Liver (tissue), 8 donors: ENCODE measurements at regions not wholly inside any gene's neighbourhood (a gene's known extent, or its start where the extent isn't known, plus 50 kb on each side); places are given as distances from the start of the nearest gene placed in this dataset.

Experiments used
- DNase-seq: peaks from one replicate; pipeline ENCODE4 v3.0.0-alpha.2; 2017; ENCODE audit warnings: low spot score
- H3K27ac ChIP-seq, 2 donors: one replicate each; pipeline ENCODE4 v1.7.0; 2013; ENCODE audit warnings: inconsistent platforms in 2 of 2, low read length in 2 of 2, control low read depth in 1 of 2, low read depth in 1 of 2, mild to moderate bottlenecking in 1 of 2
- H3K27me3 ChIP-seq, 4 donors: one replicate each; pipeline versions ENCODE4 v1.6.1 to v1.7.0; 2013; ENCODE audit warnings: low read length in 3 of 4, inconsistent platforms in 1 of 4, mild to moderate bottlenecking in 1 of 4, moderate library complexity in 1 of 4; ENCODE audit not compliant: control insufficient read depth in 4 of 4, insufficient read depth in 4 of 4
- H3K36me3 ChIP-seq, 4 donors: one replicate each; pipeline versions ENCODE4 v1.6.1 to v1.7.0; 2013; ENCODE audit warnings: low read length in 3 of 4, mild to moderate bottlenecking in 3 of 4, low read depth in 1 of 4, moderate library complexity in 1 of 4; ENCODE audit not compliant: control insufficient read depth in 4 of 4, insufficient read depth in 3 of 4
- H3K4me1 ChIP-seq, 4 donors: one replicate each; pipeline versions ENCODE4 v1.6.1 to v1.7.0; 2013; ENCODE audit warnings: low read length in 3 of 4, mild to moderate bottlenecking in 3 of 4, moderate library complexity in 1 of 4; ENCODE audit not compliant: control insufficient read depth in 4 of 4, insufficient read depth in 4 of 4
- H3K4me3 ChIP-seq, 3 donors: one replicate each; pipeline versions ENCODE4 v1.6.1 to v1.7.0; 2013; ENCODE audit warnings: low read length in 3 of 3, control low read depth in 1 of 3, low read depth in 1 of 3, mild to moderate bottlenecking in 1 of 3
- H3K9ac ChIP-seq, 2 donors: one replicate each; pipeline ENCODE4 v1.7.0; 2013; ENCODE audit warnings: low read length in 2 of 2, mild to moderate bottlenecking in 2 of 2, moderate library complexity in 2 of 2, control low read depth in 1 of 2, low read depth in 1 of 2
- H3K9me3 ChIP-seq, 4 donors: one replicate each; pipeline versions ENCODE4 v1.6.1 to v1.7.0; 2013; ENCODE audit warnings: low read length in 3 of 4; ENCODE audit not compliant: control insufficient read depth in 4 of 4
- ATF3 ChIP-seq: IDR thresholded peaks from 2 replicates; pipeline ENCODE4 v1.6.1; 2016; ENCODE audit warnings: antibody characterized with exemption
- EGR1 ChIP-seq, 2 donors: IDR thresholded peaks; 2 replicates each; pipeline ENCODE4 v1.6.1; 2016 to 2018; ENCODE audit warnings: antibody characterized with exemption in 2 of 2, low read depth in 2 of 2
- FOXA2 ChIP-seq: IDR thresholded peaks from 2 replicates; pipeline ENCODE4 v1.6.1; 2016; ENCODE audit warnings: antibody characterized with exemption
- GABPA ChIP-seq, 2 donors: IDR thresholded peaks in 1 of 2; conservative IDR thresholded peaks in 1 of 2; 2 replicates each; pipeline ENCODE4 v1.6.1; 2016; ENCODE audit warnings: antibody characterized with exemption in 2 of 2, mild to moderate bottlenecking in 1 of 2, moderate library complexity in 1 of 2
- RAD21 ChIP-seq, 2 donors: IDR thresholded peaks; 2 replicates each; pipeline ENCODE4 v1.6.1; 2016; ENCODE audit warnings: antibody characterized with exemption in 2 of 2, mild to moderate bottlenecking in 2 of 2
- SP1 ChIP-seq: IDR thresholded peaks from 2 replicates; pipeline ENCODE4 v1.6.1; 2018; ENCODE audit warnings: antibody characterized with exemption, mild to moderate bottlenecking
- TAF1 ChIP-seq: conservative IDR thresholded peaks from 2 replicates; pipeline ENCODE4 v1.6.1; 2016; ENCODE audit warnings: antibody characterized with exemption, mild to moderate bottlenecking
- ZBTB33 ChIP-seq: IDR thresholded peaks from 2 replicates; pipeline ENCODE4 v1.6.1; 2016; ENCODE audit warnings: antibody characterized with exemption
- WGBS: extraction: QIAGEN DNeasy Blood & Tissue Kit; methylation state at CpG from one replicate; pipeline ENCODE4 v1.1.7; 2013; 5-methylcytosine and 5-hydroxymethylcytosine counted together
- TF ChIP-seq, protein P1 (sequence below): IDR thresholded peaks from 2 replicates; pipeline ENCODE4 v1.6.1; 2016; ENCODE audit warnings: antibody characterized with exemption, mild to moderate bottlenecking
- TF ChIP-seq, protein P2 (sequence below): fragments of 150-350 bp; IDR thresholded peaks from 2 replicates; pipeline ENCODE4 v1.5.1; 2017; ENCODE audit warnings: improper control_type of control experiment, low read depth, low read length; ENCODE audit not compliant: missing input control
- donor health status: healthy.
- donor health status: healthy.
- donor health status: healthy.
- donor health status: healthy.
- donor health status: healthy.

DNA sequence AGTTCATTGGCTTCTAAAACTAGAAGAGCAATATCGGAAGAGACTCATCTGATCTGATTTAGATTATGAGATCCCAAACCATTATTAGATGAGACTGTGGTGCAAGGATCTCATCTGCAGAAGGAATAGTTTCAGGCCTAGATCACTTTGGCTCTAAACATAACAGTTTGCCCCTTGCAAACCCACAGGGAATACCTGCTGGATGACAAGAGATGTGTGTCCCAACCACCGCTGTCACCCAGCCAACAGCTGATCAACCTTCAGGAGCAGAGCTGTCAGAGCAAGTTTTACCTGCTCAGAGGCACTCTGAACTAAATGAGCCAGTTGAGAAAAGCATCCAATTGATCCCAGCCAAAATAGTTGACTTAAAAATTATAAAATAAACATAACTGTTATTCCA lies 64.0 kb upstream of the ST3GAL6 start (continued):
- TF ChIP-seq, protein P1, sequence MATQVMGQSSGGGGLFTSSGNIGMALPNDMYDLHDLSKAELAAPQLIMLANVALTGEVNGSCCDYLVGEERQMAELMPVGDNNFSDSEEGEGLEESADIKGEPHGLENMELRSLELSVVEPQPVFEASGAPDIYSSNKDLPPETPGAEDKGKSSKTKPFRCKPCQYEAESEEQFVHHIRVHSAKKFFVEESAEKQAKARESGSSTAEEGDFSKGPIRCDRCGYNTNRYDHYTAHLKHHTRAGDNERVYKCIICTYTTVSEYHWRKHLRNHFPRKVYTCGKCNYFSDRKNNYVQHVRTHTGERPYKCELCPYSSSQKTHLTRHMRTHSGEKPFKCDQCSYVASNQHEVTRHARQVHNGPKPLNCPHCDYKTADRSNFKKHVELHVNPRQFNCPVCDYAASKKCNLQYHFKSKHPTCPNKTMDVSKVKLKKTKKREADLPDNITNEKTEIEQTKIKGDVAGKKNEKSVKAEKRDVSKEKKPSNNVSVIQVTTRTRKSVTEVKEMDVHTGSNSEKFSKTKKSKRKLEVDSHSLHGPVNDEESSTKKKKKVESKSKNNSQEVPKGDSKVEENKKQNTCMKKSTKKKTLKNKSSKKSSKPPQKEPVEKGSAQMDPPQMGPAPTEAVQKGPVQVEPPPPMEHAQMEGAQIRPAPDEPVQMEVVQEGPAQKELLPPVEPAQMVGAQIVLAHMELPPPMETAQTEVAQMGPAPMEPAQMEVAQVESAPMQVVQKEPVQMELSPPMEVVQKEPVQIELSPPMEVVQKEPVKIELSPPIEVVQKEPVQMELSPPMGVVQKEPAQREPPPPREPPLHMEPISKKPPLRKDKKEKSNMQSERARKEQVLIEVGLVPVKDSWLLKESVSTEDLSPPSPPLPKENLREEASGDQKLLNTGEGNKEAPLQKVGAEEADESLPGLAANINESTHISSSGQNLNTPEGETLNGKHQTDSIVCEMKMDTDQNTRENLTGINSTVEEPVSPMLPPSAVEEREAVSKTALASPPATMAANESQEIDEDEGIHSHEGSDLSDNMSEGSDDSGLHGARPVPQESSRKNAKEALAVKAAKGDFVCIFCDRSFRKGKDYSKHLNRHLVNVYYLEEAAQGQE = no peak
- no peak for TF ChIP-seq TAF1
- TF ChIP-seq SP1 = no peak
- no peak for TF ChIP-seq ATF3
- TF ChIP-seq RAD21 (IDR thresholded peaks at IDR 0.05) = no peak
- TF ChIP-seq GABPA (IDR thresholded peaks at IDR 0.05 in 1 of 2, conservative IDR thresholded peaks at IDR 0.05 in 1 of 2) = no peak

DNA sequence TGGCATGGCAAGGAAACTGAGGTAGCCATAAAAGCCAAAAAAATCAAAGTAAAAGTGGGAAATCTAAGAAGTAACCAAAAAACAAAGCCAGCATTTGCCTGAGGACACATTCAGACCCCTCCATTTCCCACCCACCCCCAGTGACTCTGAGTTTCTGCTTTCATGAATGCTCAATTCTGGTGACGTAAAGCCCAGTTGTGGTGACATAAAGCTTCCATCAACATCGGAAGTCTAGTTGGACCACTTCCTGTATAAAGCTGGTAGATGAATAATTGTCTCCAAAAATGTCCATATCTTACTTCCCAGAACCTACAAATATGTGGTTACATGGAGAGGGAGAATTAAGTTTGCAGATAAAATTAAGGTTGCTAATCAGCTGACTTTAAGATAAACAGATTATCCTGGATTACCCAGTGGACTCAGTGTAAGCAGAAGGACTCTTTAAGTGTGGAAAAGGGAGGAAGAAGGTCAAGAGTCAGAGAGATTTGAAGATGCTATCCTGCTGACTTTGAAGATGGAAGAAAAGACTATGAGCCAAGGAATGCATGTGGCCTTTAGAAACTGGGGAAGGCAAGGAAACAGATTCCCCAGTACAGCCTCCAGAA lies 62.0 kb upstream of the ST3GAL6 start:
- 76% methylated on average over 2 of the region's 2 CpGs for WGBS
- Histone ChIP-seq H3K36me3 (no peaks in the 10 kb centered on the region), H3K9ac (no peak overlapping the region)

More for the DNA sequence above, 62.0 kb upstream of the ST3GAL6 start:
- TF ChIP-seq TAF1 (no peak), ZBTB33 (no peak), RAD21 (IDR thresholded peaks at IDR 0.05) (no peak), FOXA2 (no peak), ATF3 (no peak), EGR1 (IDR thresholded peaks at IDR 0.05; ENCODE audit: low read depth in 2 of 2) (no peak)
- TF ChIP-seq, protein P2, sequence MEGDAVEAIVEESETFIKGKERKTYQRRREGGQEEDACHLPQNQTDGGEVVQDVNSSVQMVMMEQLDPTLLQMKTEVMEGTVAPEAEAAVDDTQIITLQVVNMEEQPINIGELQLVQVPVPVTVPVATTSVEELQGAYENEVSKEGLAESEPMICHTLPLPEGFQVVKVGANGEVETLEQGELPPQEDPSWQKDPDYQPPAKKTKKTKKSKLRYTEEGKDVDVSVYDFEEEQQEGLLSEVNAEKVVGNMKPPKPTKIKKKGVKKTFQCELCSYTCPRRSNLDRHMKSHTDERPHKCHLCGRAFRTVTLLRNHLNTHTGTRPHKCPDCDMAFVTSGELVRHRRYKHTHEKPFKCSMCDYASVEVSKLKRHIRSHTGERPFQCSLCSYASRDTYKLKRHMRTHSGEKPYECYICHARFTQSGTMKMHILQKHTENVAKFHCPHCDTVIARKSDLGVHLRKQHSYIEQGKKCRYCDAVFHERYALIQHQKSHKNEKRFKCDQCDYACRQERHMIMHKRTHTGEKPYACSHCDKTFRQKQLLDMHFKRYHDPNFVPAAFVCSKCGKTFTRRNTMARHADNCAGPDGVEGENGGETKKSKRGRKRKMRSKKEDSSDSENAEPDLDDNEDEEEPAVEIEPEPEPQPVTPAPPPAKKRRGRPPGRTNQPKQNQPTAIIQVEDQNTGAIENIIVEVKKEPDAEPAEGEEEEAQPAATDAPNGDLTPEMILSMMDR = no peak
- TF ChIP-seq, protein P1 = no peak
- no peaks in the 10 kb centered on the region for H3K27me3 ChIP-seq
- no peak for DNase-seq
- no peaks in the 10 kb centered on the region for H3K4me1 ChIP-seq
- no peak overlapping the region for H3K4me3 ChIP-seq
- no peaks in the 10 kb centered on the region for H3K9me3 ChIP-seq
- no peak overlapping the region for H3K27ac ChIP-seq
